Hypothalamus (tissue), 51 donors: ENCODE measurements at regions not wholly inside any gene's neighbourhood (a gene's known extent, or its start where the extent isn't known, plus 50 kb on each side); places are given as distances from the start of the nearest gene placed in this dataset.
A peak's percentile ranks its signal among the peaks of the same experiment; 100 is the strongest.

Experiments
- DNase-seq, 51 donors: peaks; one replicate each; lab custom pipeline; 2025; lab: John Stamatoyannopoulos, UW

- peak in 8 of 51 donors; percentile 0 to 17 (median 4) for DNase-seq
Measured at GRCh38 chr13:62033934-62034333, 618.3 kb upstream of the PCDH20 start.

GRCh38 chr13:62022369-62022768 is 606.7 kb upstream of the PCDH20 start:
- DNase-seq, result no peak

- DNase-seq, result no peak
Measured at GRCh38 chr13:62019858-62020257, 604.2 kb upstream of the PCDH20 start.

GRCh38 chr13:62014299-62014698 is 598.6 kb upstream of the PCDH20 start:
- peak in 1 of 51 donors; percentile 37 for DNase-seq

- DNase-seq, result no peak
Measured at GRCh38 chr13:62003452-62003851, 587.8 kb upstream of the PCDH20 start.

- DNase-seq, result no peak
Measured at GRCh38 chr13:61994174-61994573, 578.5 kb upstream of the PCDH20 start.

GRCh38 chr13:61989978-61990377 is 574.3 kb upstream of the PCDH20 start:
- DNase-seq, result no peak

- DNase-seq, result no peak
Measured at GRCh38 chr13:61988810-61989209, 573.2 kb upstream of the PCDH20 start.

- no peak for DNase-seq
Measured at GRCh38 chr13:61975001-61975400, 559.4 kb upstream of the PCDH20 start.

- no peak for DNase-seq
Measured at GRCh38 chr13:61965756-61966155, 550.1 kb upstream of the PCDH20 start.

GRCh38 chr13:61960981-61961380 is 545.3 kb upstream of the PCDH20 start:
- no peak for DNase-seq

- DNase-seq, result peak in 3 of 51 donors; percentile 2 to 59 (median 7)
Measured at GRCh38 chr13:61954092-61954491, 538.4 kb upstream of the PCDH20 start.

GRCh38 chr13:61950828-61951227 is 535.2 kb upstream of the PCDH20 start:
- DNase-seq, result no peak

GRCh38 chr13:61944329-61944929 is 528.8 kb upstream of the PCDH20 start:
- no peak for DNase-seq

GRCh38 chr13:61935710-61936109 is 520.1 kb upstream of the PCDH20 start:
- no peak for DNase-seq

GRCh38 chr13:61927648-61928047 is 512.0 kb upstream of the PCDH20 start:
- no peak for DNase-seq

GRCh38 chr13:61918841-61919240 is 503.2 kb upstream of the PCDH20 start:
- no peak for DNase-seq

- DNase-seq, result no peak
Measured at GRCh38 chr13:61916483-61916882, 500.8 kb upstream of the PCDH20 start.

- DNase-seq, result no peak
Measured at GRCh38 chr13:61913183-61913582, 497.5 kb upstream of the PCDH20 start.

- DNase-seq, result no peak
Measured at GRCh38 chr13:61908906-61909615, 493.4 kb upstream of the PCDH20 start.

GRCh38 chr13:61905054-61905453 is 489.4 kb upstream of the PCDH20 start:
- no peak for DNase-seq

- no peak for DNase-seq
Measured at GRCh38 chr13:61901946-61902541, 486.4 kb upstream of the PCDH20 start.
